A673 (cell line): ENCODE measurements at regions not wholly inside any gene's neighbourhood (a gene's known extent, or its start where the extent isn't known, plus 50 kb on each side); places are given as distances from the start of the nearest gene placed in this dataset.

Source experiments
- CTCF ChIP-seq: fragments of 300-800, 200-600 bp; sonication (generic); conservative IDR thresholded peaks from 2 replicates; pipeline ENCODE4 v1.5.1; 2017; ENCODE audit warnings: low read depth, mild to moderate bottlenecking, antibody characterized with exemption, low read length, moderate library complexity, mixed read lengths
- EZH2 ChIP-seq: fragments of 200-600 bp; sonication (generic); IDR thresholded peaks from 2 replicates; pipeline ENCODE4 v1.6.1; 2017; ENCODE audit warnings: borderline replicate concordance, low read depth, mild to moderate bottlenecking, mixed read lengths, antibody characterized with exemption, low read length; ENCODE audit not compliant: poor library complexity, severe bottlenecking

DNA sequence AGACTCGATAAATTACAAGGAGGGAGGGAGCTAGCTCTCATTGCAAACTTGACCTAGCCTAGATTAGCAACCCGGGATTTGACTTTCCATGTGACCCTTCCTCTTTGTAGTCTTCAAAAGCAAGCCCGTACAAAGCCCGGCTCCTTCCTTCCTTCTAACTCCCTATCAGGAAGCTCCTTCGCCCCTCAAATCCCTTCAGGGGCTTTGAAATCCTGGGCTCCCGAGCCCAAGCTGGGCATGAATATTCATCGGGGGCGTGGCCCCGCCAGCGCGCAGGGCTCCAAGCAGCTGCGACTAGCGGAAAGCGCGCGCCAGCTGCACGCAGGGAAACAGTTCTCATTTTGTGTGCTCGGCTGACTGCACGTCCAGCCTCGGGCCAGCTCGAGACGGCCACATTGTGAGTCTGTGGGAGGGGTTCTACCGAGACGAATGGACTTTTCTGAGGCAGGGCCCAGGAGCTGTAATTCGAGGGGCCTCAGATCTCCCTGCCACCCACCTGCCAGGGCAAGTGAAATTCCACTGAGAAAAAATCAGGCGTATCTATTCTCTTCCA lies 84.0 kb upstream of the PELI1 start:
- TF ChIP-seq EZH2 (no peak), CTCF (no peak)
